SK-N-SH (cell line): ENCODE measurements at regions not wholly inside any gene's neighbourhood (a gene's known extent, or its start where the extent isn't known, plus 50 kb on each side); places are given as distances from the start of the nearest gene placed in this dataset.

ENCODE experiments used
- CTCF ChIA-PET: fragments of 300-600, 350-600 bp; formaldehyde crosslinking; extraction: SDS; loops from one replicate; lab custom pipeline; 2021; lab: Yijun Ruan, JAX
- POLR2A ChIA-PET: fragments of 350-600 bp; sonication (Branson Sonifier 250); formaldehyde crosslinking; extraction: SDS; loops from one replicate; lab custom pipeline; 2020; ENCODE audit warnings: antibody characterized with exemption, inconsistent platforms; lab: Yijun Ruan, JAX
- DNase-seq: peaks from one replicate; pipeline ENCODE4 v3.0.0; 2012
- H2AFZ ChIP-seq: fragments of 200-600 bp; sonication (generic); 2 replicates; pipeline ENCODE4 v1.8.1; 2016; ENCODE audit warnings: antibody characterized with exemption, mild to moderate bottlenecking, low read depth
- H3F3A ChIP-seq: fragments of 200-600 bp; sonication (generic); replicated peaks from 2 replicates; pipeline ENCODE3; 2016; ENCODE audit warnings: antibody characterized with exemption, mild to moderate bottlenecking; ENCODE audit not compliant: insufficient read depth
- H3K27ac ChIP-seq, 2 experiments: fragments of 200-500 bp in 1 of 2; fragments of 200-600 bp in 1 of 2; sonication (Bioruptor generic) in 1 of 2; sonication (generic), shearing (Covaris generic) in 1 of 2; 2 replicates each; pipeline versions ENCODE4 v1.5.1 to v1.6.1; 2014 to 2016; ENCODE audit warnings: low read depth in 2 of 2, inconsistent platforms in 1 of 2, low read length in 1 of 2, mild to moderate bottlenecking in 1 of 2, mixed read lengths in 1 of 2
- H3K27me3 ChIP-seq: fragments of 200-600 bp; sonication (generic), shearing (Covaris generic); 2 replicates; pipeline ENCODE4 v1.6.1; 2016; ENCODE audit warnings: mixed run types; ENCODE audit not compliant: insufficient read depth
- H3K36me3 ChIP-seq, 2 experiments: fragments of 200-500 bp in 1 of 2; fragments of 200-600 bp in 1 of 2; sonication (Bioruptor generic) in 1 of 2; sonication (generic) in 1 of 2; replicated peaks in 1 of 2; 2 replicates each; pipeline versions ENCODE3 to v1.5.1; 2014 to 2016; ENCODE audit warnings: low read length in 1 of 2, mild to moderate bottlenecking in 1 of 2; ENCODE audit not compliant: insufficient read depth in 2 of 2, control insufficient read depth in 1 of 2
- H3K4me1 ChIP-seq, 2 experiments: fragments of 200-500 bp in 1 of 2; fragments of 200-600 bp in 1 of 2; sonication (Bioruptor generic) in 1 of 2; sonication (generic), shearing (Covaris generic) in 1 of 2; 2 replicates each; pipeline versions ENCODE4 v1.5.1 to v1.6.1; 2014 to 2016; ENCODE audit warnings: low read depth in 1 of 2, low read length in 1 of 2, mixed run types in 1 of 2; ENCODE audit not compliant: insufficient read depth in 2 of 2, control insufficient read depth in 1 of 2
- H3K4me2 ChIP-seq: fragments of 200-600 bp; sonication (generic), shearing (Covaris generic); 2 replicates; pipeline ENCODE4 v1.6.1; 2017; ENCODE audit warnings: mixed run types
- H3K4me3 ChIP-seq, 2 experiments: fragments of 200-500 bp in 1 of 2; fragments of 200-600 bp in 1 of 2; sonication (Bioruptor generic) in 1 of 2; sonication (generic), shearing (Covaris generic) in 1 of 2; 2 replicates each; pipeline versions ENCODE4 v1.5.1 to v1.8.1; 2014 to 2016; ENCODE audit warnings: low read depth in 2 of 2, inconsistent platforms in 1 of 2, low read length in 1 of 2, mild to moderate bottlenecking in 1 of 2, mixed read lengths in 1 of 2, moderate library complexity in 1 of 2
- H3K79me2 ChIP-seq: fragments of 200-600 bp; sonication (generic); 2 replicates; pipeline ENCODE4 v1.8.1; 2017; ENCODE audit warnings: mild to moderate bottlenecking; ENCODE audit not compliant: insufficient read depth
- H3K9ac ChIP-seq: fragments of 200-600 bp; sonication (generic); 2 replicates; pipeline ENCODE4 v1.6.1; 2017; ENCODE audit warnings: mixed run types
- H3K9me2 ChIP-seq: fragments of 200-600 bp; sonication (generic); 2 replicates; pipeline ENCODE4 v1.6.1; 2017; ENCODE audit warnings: mixed run types
- H3K9me3 ChIP-seq: fragments of 200-600 bp; sonication (generic); 2 replicates; pipeline ENCODE4 v1.6.1; 2017; ENCODE audit warnings: mixed run types, mild to moderate bottlenecking, moderate library complexity
- H4K20me1 ChIP-seq: fragments of 200-600 bp; sonication (generic); 2 replicates; pipeline ENCODE4 v1.6.1; 2017; ENCODE audit warnings: mild to moderate bottlenecking, mixed run types; ENCODE audit not compliant: insufficient read depth
- ELF1 ChIP-seq: IDR thresholded peaks from 2 replicates; pipeline ENCODE4 v1.4.0; 2012
- EZH2phosphoT487 ChIP-seq: fragments of 200-600 bp; sonication (generic); IDR thresholded peaks from 2 replicates; pipeline ENCODE4 v1.6.1; 2017; ENCODE audit warnings: low read depth, mixed run types, mild to moderate bottlenecking, antibody characterized with exemption, moderate library complexity, borderline replicate concordance
- FOXJ3 ChIP-seq: sonication (generic); formaldehyde crosslinking; IDR thresholded peaks from 2 replicates; pipeline ENCODE4 v1.5.1; 2020; ENCODE audit warnings: mild to moderate bottlenecking, missing genetic modification reagents
- GABPA ChIP-seq: IDR thresholded peaks from 2 replicates; pipeline ENCODE4 v1.4.0; 2012; ENCODE audit warnings: low read depth, mild to moderate bottlenecking
- JUND ChIP-seq: IDR thresholded peaks from 2 replicates; pipeline ENCODE4 v1.4.0; 2012
- MEF2A ChIP-seq: IDR thresholded peaks from 2 replicates; pipeline ENCODE4 v1.4.0; 2012; ENCODE audit warnings: low read depth, borderline replicate concordance
- NRF1 ChIP-seq: IDR thresholded peaks from 2 replicates; pipeline ENCODE4 v1.6.1; 2012; ENCODE audit warnings: low read depth, mild to moderate bottlenecking, low read length
- POLR2AphosphoS5 ChIP-seq: IDR thresholded peaks from 2 replicates; pipeline ENCODE4 v1.6.1; 2012; ENCODE audit warnings: low read depth, low read length
- RAD21 ChIP-seq: IDR thresholded peaks from 2 replicates; pipeline ENCODE4 v1.6.1; 2012; ENCODE audit warnings: mild to moderate bottlenecking, low read length
- RCOR1 ChIP-seq: fragments of 150-350 bp; IDR thresholded peaks from 2 replicates; pipeline ENCODE4 v1.6.1; 2017; ENCODE audit warnings: antibody characterized with exemption, low read length
- REST ChIP-seq: IDR thresholded peaks from 2 replicates; pipeline ENCODE4 v1.6.1; 2012; ENCODE audit warnings: mild to moderate bottlenecking, low read depth, low read length, moderate library complexity
- TAF1 ChIP-seq: IDR thresholded peaks from 2 replicates; pipeline ENCODE4 v1.6.1; 2012; ENCODE audit warnings: low read depth, mild to moderate bottlenecking, low read length, moderate library complexity, borderline replicate concordance
- WGBS: methylation state at CpG from one replicate; pipeline ENCODE4 v1.1.6; 2017; ENCODE audit warnings: low lambda C conversion rate; 5-methylcytosine and 5-hydroxymethylcytosine counted together
- TF ChIP-seq, protein P1 (sequence below): fragments of 200-600 bp; sonication (generic); IDR thresholded peaks from 2 replicates; pipeline ENCODE4 v1.6.1; 2017; ENCODE audit warnings: antibody characterized with exemption, mild to moderate bottlenecking, moderate library complexity
- TF ChIP-seq, protein P2 (sequence below): IDR thresholded peaks from 2 replicates; pipeline ENCODE4 v1.4.0; 2012; ENCODE audit warnings: low read depth

DNA sequence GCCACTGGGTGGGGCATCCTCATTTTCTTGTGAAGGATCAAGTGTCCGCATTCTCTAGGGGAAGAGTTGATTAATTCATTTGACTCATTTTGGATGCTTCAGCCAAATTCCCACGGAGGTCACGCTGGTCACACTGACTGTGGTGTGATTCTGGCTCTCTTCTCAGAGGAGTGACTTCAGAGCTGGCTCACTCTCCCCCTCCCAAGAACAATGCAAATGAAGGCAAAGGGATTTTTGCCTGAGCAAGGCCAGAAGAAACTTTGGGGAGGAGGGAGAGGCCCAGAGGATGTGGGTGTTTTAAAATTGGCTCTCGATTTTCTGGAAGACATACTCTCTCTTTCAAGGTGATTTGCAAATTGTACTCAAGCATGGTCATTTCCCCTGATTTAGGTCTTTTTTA lies 51.1 kb upstream of the LMO2 start:
- Histone ChIP-seq H3K27ac (no peak overlapping the region), H3K9me3 (no peaks in the 10 kb centered on the region), H3K9ac (no peak overlapping the region)
- POLR2A ChIA-PET, result no interaction called here
- TF ChIP-seq RAD21, result no peak
- no peak for TF ChIP-seq TAF1
- no peak for TF ChIP-seq NRF1
- no peak for TF ChIP-seq JUND
- TF ChIP-seq GABPA, result no peak
- no peak for TF ChIP-seq FOXJ3 (CRISPR knock-in tag)
- TF ChIP-seq REST, result no peak
- no peak for TF ChIP-seq POLR2AphosphoS5
- TF ChIP-seq, protein P1, sequence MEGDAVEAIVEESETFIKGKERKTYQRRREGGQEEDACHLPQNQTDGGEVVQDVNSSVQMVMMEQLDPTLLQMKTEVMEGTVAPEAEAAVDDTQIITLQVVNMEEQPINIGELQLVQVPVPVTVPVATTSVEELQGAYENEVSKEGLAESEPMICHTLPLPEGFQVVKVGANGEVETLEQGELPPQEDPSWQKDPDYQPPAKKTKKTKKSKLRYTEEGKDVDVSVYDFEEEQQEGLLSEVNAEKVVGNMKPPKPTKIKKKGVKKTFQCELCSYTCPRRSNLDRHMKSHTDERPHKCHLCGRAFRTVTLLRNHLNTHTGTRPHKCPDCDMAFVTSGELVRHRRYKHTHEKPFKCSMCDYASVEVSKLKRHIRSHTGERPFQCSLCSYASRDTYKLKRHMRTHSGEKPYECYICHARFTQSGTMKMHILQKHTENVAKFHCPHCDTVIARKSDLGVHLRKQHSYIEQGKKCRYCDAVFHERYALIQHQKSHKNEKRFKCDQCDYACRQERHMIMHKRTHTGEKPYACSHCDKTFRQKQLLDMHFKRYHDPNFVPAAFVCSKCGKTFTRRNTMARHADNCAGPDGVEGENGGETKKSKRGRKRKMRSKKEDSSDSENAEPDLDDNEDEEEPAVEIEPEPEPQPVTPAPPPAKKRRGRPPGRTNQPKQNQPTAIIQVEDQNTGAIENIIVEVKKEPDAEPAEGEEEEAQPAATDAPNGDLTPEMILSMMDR, result no peak; the same call in 1 of the 2 replicates
- TF ChIP-seq EZH2phosphoT487, result no peak
- TF ChIP-seq MEF2A, result no peak
- TF ChIP-seq ELF1, result no peak
- TF ChIP-seq, protein P2, sequence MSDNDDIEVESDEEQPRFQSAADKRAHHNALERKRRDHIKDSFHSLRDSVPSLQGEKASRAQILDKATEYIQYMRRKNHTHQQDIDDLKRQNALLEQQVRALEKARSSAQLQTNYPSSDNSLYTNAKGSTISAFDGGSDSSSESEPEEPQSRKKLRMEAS, result no peak
- TF ChIP-seq RCOR1, result no peak
- TF ChIP-seq, all 33 proteins: peak for 0
- Histone ChIP-seq H3K4me3 (no peak overlapping the region), H2AFZ (no peak overlapping the region), H4K20me1 (no peaks in the 10 kb centered on the region), H3K4me1 (peaks cover 7 to 8% of the 10 kb centered on the region in 2 experiments; a peak in 2 of 4 replicates), H3K36me3 (no peaks in the 10 kb centered on the region), H3K27me3 (no peaks in the 10 kb centered on the region), H3F3A (no peaks in the 10 kb centered on the region), H3K9me2 (no peaks in the 10 kb centered on the region), H3K4me2 (no peak overlapping the region), H3K79me2 (no peaks in the 10 kb centered on the region)
- CTCF ChIA-PET, result interaction anchor here (1.5 kb wide), 2 partner anchors 35 to 231 kb away, joined by 3 read pairs; no protein-coding TSS in a partner anchor
- 44% methylated on average over 4 of the region's 4 CpGs for WGBS
- DNase-seq, result no peak
